Central memory CD8-positive, alpha-beta T cell (primary cell): ENCODE measurements at regions not wholly inside any gene's neighbourhood (a gene's known extent, or its start where the extent isn't known, plus 50 kb on each side); places are given as distances from the start of the nearest gene placed in this dataset.
"Not testable (repeated sequence)": the region's sequence is repeated elsewhere in the genome, so short reads cannot be mapped to it uniquely, and the experiment has no call there.

Experiments
- ATAC-seq: fragments of 150-1000 bp; cut with Tn5 transposase; replicated peaks from 2 replicates; pipeline ENCODE4 v1.10.0; 2022; ENCODE audit warnings: mild to moderate bottlenecking, moderate FRiP score, moderate number of reproducible peaks; ENCODE audit not compliant: poor library complexity, severe bottlenecking; ENCODE audit errors: extremely low read depth
- DNase-seq, 2 donors: peaks; one replicate each; pipeline ENCODE4 v3.0.0; 2021; ENCODE audit warnings: low spot score in 2 of 2
- H3K27ac Mint-ChIP-seq: one replicate; pipeline ENCODE4 v1.8.0; 2022; ENCODE audit warnings: low read depth, mild to moderate bottlenecking, moderate library complexity, mixed read lengths
- H3K27me3 Mint-ChIP-seq: one replicate; pipeline ENCODE4 v1.8.0; 2022; ENCODE audit warnings: mixed read lengths
- H3K36me3 Mint-ChIP-seq: one replicate; pipeline ENCODE4 v1.8.0; 2022; ENCODE audit warnings: mild to moderate bottlenecking, moderate library complexity, mixed read lengths; ENCODE audit not compliant: insufficient read depth
- H3K4me1 Mint-ChIP-seq: one replicate; pipeline ENCODE4 v1.8.0; 2022; ENCODE audit warnings: mixed read lengths
- H3K4me3 Mint-ChIP-seq: one replicate; pipeline ENCODE4 v1.8.0; 2022; ENCODE audit warnings: mild to moderate bottlenecking, moderate library complexity, mixed read lengths
- H3K9me3 Mint-ChIP-seq: one replicate; pipeline ENCODE4 v1.8.0; 2022; ENCODE audit warnings: mixed read lengths

DNA sequence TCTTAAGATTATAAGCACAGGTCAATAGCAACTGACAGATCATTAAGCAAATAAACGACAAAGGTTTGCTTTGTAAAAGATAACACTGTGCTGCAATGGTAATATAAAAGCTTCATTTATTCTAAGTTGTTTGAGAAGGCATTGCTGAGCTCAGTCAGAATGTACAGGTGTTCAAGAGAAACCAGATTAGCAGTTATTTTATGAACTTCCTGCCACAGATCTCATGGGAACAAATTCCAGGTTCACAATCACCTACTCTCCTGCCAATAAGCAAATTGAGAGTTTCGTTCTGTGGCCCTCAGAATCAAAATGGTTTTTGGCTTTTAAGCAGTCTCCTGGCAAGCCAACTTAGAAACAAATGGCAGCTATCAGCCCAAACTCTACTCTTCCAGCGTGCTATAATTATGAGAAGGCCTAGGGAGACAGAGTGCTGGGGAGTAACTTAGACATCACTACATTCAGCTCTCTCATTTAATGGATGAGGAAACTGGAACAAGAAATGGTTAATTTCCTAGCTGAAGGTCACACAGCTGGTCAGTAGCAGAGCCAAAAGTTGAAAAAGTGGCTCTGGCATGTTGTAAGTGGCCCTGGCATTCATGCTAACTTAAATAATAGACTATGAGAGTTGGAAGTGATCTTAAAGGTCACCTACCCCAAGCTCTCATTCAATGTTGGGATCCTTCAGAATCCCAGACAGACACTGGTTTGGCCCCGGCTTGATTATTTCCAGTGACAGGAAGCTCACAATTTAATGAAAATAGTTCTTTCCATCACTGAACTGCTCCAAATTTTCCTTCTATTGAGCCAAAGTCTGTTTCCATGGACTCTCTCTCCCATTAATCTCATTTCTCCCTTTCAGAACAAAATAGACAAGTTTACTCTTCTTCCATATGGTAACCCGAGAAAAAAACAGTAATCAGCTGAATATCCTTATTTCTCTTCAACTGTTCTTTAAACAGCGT, 82.6 kb upstream of the EDEM3 start:
- ATAC-seq = no peak
- Mint-ChIP-seq H3K27me3 (no peaks in the 10 kb centered on the region), H3K36me3 (peaks cover 11% of the 10 kb centered on the region), H3K27ac (peak overlapping the region; percentile 64), H3K4me3 (no peak overlapping the region), H3K4me1 (peaks cover 30% of the 10 kb centered on the region), H3K9me3 (no peaks in the 10 kb centered on the region)
- no peak for DNase-seq

DNA sequence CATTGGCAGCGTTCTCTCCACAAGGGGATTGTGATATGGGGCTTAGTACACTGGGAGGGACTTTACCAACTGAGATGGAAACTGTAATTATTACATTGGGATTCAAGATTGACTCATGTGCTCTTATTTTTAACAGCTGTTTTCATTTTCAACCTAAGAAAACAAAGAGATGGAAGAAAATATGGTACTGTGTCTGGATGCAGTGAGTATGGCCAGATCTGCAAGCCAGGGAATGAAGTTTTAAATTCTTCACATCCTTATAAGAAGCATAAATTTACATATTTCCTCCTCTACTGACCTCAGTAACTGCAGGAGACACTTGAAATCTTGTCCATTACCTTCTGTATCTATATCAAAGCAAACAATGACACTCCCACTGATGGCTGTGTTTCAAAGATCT, 81.5 kb upstream of the EDEM3 start:
- ATAC-seq (no peak), DNase-seq (no peak)
- Mint-ChIP-seq H3K9me3 (no peaks in the 10 kb centered on the region), H3K4me3 (no peak overlapping the region), H3K27ac (peak overlapping the region; percentile 19), H3K4me1 (peaks cover 28% of the 10 kb centered on the region), H3K27me3 (no peaks in the 10 kb centered on the region), H3K36me3 (peaks cover 16% of the 10 kb centered on the region)

DNA sequence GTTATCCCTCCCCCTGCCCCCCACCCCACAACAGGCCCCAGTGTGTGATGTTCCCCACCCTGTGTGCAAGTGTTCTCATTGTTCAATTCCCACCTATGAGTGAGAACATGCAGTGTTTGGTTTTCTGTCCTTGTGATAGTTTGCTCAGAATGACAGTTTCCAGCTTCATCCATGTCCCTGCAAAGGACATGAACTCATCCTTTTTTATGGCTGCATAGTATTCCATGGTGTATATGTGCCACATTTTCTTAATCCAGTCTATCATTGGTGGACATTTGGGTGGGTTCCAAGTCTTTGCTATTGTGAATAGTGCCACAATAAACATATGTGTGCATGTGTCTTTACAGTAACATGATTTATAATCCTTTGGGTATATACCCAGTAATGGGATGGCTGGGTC, 79.3 kb upstream of the EDEM3 start:
- peaks cover 18% of the 10 kb centered on the region for H3K4me1 Mint-ChIP-seq
- H3K27me3 Mint-ChIP-seq, H3K9me3 Mint-ChIP-seq, H3K27ac Mint-ChIP-seq, H3K4me3 Mint-ChIP-seq, DNase-seq, ATAC-seq: not testable (repeated sequence)
- H3K36me3 Mint-ChIP-seq = peaks cover 19% of the 10 kb centered on the region

DNA sequence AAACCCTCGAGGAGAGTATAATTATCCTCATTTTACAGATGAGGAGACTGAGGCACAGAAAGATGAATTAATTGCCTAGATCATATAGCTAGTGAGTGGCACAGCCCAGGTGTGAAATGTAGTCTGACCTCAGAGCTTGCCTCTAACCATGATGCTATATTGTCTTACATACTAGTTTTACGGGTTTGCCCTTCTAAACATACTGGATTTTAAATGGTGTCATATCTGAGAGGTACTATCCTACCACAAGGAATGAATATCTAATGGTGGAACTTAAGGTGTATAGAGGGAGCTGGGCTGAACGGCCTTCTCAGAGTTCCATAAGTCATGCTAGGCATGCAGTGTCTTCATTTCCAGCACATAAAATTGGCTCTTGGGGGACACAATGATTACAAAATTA, 77.9 kb upstream of the EDEM3 start:
- H3K27ac Mint-ChIP-seq = peak overlapping the region; percentile 47
- peaks cover 23% of the 10 kb centered on the region for H3K36me3 Mint-ChIP-seq
- ATAC-seq (no peak), DNase-seq (no peak)
- H3K27me3 Mint-ChIP-seq = no peaks in the 10 kb centered on the region
- no peaks in the 10 kb centered on the region for H3K9me3 Mint-ChIP-seq
- H3K4me1 Mint-ChIP-seq = peaks cover 10% of the 10 kb centered on the region
- no peak overlapping the region for H3K4me3 Mint-ChIP-seq

DNA sequence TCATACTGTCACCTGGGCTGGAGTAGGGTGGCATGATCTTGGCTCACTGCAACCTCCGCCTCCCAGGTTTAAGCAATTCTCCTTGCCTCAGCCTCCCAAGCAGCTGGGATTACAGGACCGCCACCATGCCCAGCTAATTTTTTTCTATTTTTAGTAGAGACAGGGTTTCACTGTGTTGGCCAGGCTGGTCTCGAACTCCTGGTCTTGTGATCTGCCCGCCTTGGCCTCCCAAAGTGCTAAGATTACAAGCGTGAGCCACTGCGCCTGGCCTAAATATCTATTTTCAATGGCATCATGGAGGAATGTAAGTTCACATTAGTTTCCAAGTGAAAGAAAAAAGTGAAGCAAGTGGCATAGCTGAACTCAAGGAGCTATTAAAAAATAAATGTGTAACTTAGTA, 74.8 kb upstream of the EDEM3 start:
- Mint-ChIP-seq H3K4me1 (peaks cover 19% of the 10 kb centered on the region), H3K36me3 (peaks cover 28% of the 10 kb centered on the region), H3K27ac (peak overlapping the region; percentile 14)
- ATAC-seq, H3K9me3 Mint-ChIP-seq, H3K27me3 Mint-ChIP-seq, DNase-seq, H3K4me3 Mint-ChIP-seq: not testable (repeated sequence)

DNA sequence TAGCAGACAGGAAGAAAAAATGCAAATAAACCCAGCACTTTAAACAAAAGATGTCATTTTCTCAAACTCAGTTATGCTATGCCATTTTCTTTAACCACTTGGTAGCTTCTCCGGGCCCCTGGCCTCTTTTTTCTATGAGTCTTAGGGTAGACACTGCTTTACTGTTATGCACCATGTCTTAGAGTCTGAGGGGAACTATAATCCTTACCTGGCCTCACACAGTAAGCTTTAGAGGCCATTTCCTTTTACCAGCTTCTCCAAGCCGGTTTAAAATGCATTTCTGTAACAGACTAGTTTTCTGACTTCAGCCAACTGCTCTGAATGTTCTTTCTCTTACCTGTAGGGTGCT, 73.7 kb upstream of the EDEM3 start:
- ATAC-seq = no peak
- H3K36me3 Mint-ChIP-seq = peaks cover 37% of the 10 kb centered on the region
- H3K4me1 Mint-ChIP-seq = peaks cover 19% of the 10 kb centered on the region
- no peak overlapping the region for H3K4me3 Mint-ChIP-seq
- H3K27me3 Mint-ChIP-seq = no peaks in the 10 kb centered on the region
- no peak for DNase-seq
- H3K9me3 Mint-ChIP-seq = no peaks in the 10 kb centered on the region
- H3K27ac Mint-ChIP-seq = no peak overlapping the region

DNA sequence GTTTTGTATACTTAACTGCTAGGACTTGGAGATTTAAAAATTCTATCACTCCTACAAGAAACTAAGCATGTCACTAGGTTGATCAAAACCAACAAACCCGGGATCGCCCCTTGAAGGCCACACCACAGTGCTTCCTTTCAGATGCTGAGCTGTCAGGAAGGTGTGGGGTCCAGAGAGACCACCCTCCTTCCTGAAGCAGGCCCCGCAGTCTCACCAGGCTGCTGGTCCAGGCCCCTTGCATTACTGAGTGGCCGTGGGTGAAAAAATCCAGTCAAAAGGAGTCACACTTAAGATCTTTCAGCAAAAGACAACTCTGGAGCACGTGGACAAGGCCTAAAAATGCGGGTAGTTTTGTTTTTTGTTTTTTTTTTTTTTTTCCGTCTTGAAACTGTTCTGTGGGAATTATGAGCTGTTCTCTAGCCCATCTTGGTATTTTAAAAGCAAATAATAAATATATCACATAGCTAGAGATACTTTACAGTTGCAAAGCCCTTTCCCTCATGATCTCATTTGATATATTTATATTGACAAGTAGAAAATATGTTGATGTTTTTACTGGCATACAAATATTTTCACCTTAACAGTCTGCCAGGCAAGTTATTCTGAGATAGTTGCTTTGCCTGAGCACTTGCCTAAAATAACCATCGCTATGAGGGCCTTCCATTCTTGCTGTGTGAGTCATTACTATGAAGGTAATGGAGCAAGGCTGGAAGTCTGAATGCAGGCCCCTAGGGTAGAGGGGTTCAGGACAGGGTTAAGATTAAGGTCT, 73.1 kb upstream of the EDEM3 start:
- Mint-ChIP-seq H3K4me1 (peaks cover 16% of the 10 kb centered on the region), H3K27me3 (no peaks in the 10 kb centered on the region), H3K9me3 (no peaks in the 10 kb centered on the region), H3K36me3 (peaks cover 42% of the 10 kb centered on the region), H3K27ac (peak overlapping the region; percentile 22), H3K4me3 (no peak overlapping the region)
- ATAC-seq = no peak
- DNase-seq = no peak

DNA sequence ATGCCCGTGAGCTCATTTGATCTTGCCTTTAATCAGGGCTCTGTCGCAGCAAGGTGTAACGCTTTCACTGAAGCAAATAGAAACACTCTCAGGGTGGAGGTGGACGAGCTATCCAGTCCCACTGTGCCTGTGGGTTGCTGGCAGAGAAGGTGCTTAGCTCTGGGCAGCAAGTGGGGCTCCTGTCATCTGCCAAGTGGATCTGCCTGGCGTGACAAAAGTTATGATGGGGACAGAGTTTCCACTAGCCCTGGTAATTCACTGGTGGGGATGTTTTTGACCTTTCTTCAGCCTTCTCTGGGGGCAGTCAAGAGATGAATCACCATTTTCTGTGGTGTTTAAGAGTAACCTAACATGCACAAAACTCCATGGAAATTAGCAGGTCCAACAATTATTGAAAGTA, 71.3 kb upstream of the EDEM3 start:
- Mint-ChIP-seq H3K4me3 (no peak overlapping the region), H3K4me1 (peaks cover 9% of the 10 kb centered on the region), H3K27me3 (no peaks in the 10 kb centered on the region), H3K9me3 (no peaks in the 10 kb centered on the region), H3K36me3 (peaks cover 45% of the 10 kb centered on the region), H3K27ac (peak overlapping the region; percentile 81)
- DNase-seq = no peak
- ATAC-seq = no peak

DNA sequence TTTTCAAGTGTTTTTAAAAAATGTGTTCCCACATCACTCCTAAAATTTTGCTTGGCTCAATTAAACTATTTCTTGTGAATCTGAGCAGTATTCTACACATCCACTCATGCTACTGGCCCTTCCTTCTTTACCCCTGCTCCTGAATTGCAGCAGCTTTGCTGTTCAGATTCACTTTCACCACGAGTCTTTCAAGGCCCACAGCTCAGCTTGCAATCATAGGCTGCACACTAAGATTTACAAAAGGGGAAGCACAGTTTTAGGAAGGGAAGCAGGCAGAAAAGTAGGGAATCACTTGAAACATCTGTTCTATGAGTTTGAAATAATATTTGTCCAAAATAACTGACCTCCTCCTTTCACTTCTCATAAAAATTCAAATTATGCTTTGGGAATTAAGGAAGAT, 70.9 kb upstream of the EDEM3 start:
- peaks cover 9% of the 10 kb centered on the region for H3K4me1 Mint-ChIP-seq
- H3K4me3 Mint-ChIP-seq = no peak overlapping the region
- H3K9me3 Mint-ChIP-seq = no peaks in the 10 kb centered on the region
- DNase-seq = no peak
- no peak for ATAC-seq
- H3K27me3 Mint-ChIP-seq = no peaks in the 10 kb centered on the region
- peaks cover 49% of the 10 kb centered on the region for H3K36me3 Mint-ChIP-seq
- peak overlapping the region; percentile 81 for H3K27ac Mint-ChIP-seq

DNA sequence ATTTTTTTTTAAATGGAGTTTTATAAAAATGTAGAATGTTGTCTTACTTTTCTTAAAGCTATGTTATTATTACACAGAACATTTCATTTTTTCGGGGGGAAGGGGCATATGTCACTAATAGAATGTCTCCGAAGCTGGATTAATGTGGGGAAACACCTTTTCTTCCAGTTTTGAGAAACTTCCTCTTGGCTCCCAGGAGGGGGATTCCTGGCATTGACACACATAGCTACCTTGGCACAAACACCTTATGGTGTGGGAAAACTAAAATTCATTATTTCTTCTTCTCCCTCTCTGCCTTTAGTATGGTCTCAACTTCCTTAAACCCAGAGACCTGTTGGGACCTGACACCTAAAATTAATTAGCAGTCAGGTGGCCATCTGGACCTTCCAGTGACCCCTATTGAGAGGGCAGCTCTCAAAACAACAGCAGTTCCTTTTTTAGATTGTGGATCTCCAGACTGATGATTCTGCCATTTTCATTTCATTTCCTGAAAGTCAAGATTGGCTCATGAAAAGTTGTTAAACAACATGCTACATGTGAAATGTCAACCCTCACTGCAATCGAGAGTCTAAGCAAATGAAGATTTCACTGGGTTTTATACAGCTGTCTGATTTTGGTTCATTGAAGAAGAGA, 70.1 kb upstream of the EDEM3 start:
- peaks cover 43% of the 10 kb centered on the region for H3K36me3 Mint-ChIP-seq
- DNase-seq (no peak), ATAC-seq (no peak)
- H3K9me3 Mint-ChIP-seq = no peaks in the 10 kb centered on the region
- H3K27ac Mint-ChIP-seq = peak overlapping the region; percentile 81
- H3K4me1 Mint-ChIP-seq = peaks cover 9% of the 10 kb centered on the region
- no peak overlapping the region for H3K4me3 Mint-ChIP-seq
- no peaks in the 10 kb centered on the region for H3K27me3 Mint-ChIP-seq

DNA sequence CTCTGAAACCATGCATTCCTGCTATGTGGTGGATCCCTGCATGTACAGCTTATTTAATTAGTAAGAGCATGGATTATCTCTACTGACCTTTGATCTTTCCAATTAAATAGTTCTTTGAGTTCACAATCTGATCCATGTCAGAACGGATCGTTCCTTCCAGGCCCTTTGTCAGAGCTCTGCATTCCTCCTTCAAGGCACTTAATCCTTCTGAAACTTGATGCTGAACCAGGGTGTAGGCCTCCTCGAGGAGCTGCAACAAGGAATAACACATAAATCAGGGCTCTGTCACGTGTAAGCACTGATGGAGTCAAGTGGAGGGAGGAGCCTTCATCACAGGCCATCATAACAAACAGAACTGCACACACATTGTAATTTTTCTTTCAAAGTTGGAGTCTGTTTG, 68.4 kb upstream of the EDEM3 start:
- Mint-ChIP-seq H3K27me3 (no peaks in the 10 kb centered on the region), H3K4me3 (no peak overlapping the region)

DNA sequence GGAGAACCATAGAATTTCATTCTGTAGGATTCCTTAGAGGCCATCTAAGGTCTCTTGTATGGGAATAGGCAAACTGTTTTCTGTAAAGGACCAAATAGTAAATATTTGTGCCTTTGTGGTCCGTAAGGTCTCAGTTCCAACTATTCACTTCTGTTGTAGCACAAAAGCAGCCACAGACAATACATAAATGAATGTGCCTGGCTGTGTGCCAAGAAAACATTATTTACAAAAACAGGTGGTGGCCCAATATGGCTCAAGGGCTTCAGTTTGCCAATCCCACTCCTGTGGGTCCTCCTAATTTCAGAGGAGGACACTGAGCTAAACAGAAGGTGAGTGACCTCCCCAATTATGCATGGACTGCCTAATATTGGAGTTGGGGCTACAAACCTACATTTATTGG, 67.6 kb upstream of the EDEM3 start:
- H3K9me3 Mint-ChIP-seq = no peaks in the 10 kb centered on the region
- peaks cover 9% of the 10 kb centered on the region for H3K4me1 Mint-ChIP-seq
- no peak overlapping the region for H3K4me3 Mint-ChIP-seq
- no peak for ATAC-seq
- H3K36me3 Mint-ChIP-seq = peaks cover 57% of the 10 kb centered on the region
- DNase-seq = no peak
- H3K27ac Mint-ChIP-seq = no peak overlapping the region
- no peaks in the 10 kb centered on the region for H3K27me3 Mint-ChIP-seq

More for the DNA sequence above, 68.4 kb upstream of the EDEM3 start:
- DNase-seq = no peak
- H3K4me1 Mint-ChIP-seq = peaks cover 9% of the 10 kb centered on the region
- no peak overlapping the region for H3K27ac Mint-ChIP-seq
- H3K36me3 Mint-ChIP-seq = peaks cover 51% of the 10 kb centered on the region
- no peaks in the 10 kb centered on the region for H3K9me3 Mint-ChIP-seq
- ATAC-seq = no peak
